ENCODE measurements at regions not wholly inside any gene's neighbourhood (a gene's known extent, or its start where the extent isn't known, plus 50 kb on each side); places are given as distances from the start of the nearest gene placed in this dataset.

GRCh38 chrX:20547611-20548051 is 280.9 kb upstream of the RPS6KA3 start:
- no peak overlapping the region for H2AFZ ChIP-seq (ENCODE audit: low read length)
- H4K20me1 ChIP-seq (ENCODE audit: insufficient read depth, low read length, poor library complexity, severe bottlenecking) = no peaks in the 10 kb centered on the region
- no peak overlapping the region for H3K4me3 ChIP-seq (ENCODE audit: low read length, poor library complexity, severe bottlenecking)
- H3K79me2 ChIP-seq (ENCODE audit: insufficient read depth, low read length) = no peaks in the 10 kb centered on the region
- H3K9me3 ChIP-seq (ENCODE audit: insufficient read depth, low read depth, low read length) = no peaks in the 10 kb centered on the region
- H3K4me1 ChIP-seq (ENCODE audit: insufficient read depth, low read length, poor library complexity, severe bottlenecking) = no peaks in the 10 kb centered on the region
- no peak overlapping the region for H3K9ac ChIP-seq (ENCODE audit: low read depth, low read length, poor library complexity, severe bottlenecking)
- no peaks in the 10 kb centered on the region for H3F3A ChIP-seq (ENCODE audit: low read depth)
- no peak overlapping the region for H3K4me2 ChIP-seq (ENCODE audit: low read depth, low read length, poor library complexity, severe bottlenecking)
- no peak for TF ChIP-seq EZH2phosphoT487 (IDR thresholded peaks at IDR 0.05; ENCODE audit: borderline replicate concordance)
- TF ChIP-seq, protein P1, sequence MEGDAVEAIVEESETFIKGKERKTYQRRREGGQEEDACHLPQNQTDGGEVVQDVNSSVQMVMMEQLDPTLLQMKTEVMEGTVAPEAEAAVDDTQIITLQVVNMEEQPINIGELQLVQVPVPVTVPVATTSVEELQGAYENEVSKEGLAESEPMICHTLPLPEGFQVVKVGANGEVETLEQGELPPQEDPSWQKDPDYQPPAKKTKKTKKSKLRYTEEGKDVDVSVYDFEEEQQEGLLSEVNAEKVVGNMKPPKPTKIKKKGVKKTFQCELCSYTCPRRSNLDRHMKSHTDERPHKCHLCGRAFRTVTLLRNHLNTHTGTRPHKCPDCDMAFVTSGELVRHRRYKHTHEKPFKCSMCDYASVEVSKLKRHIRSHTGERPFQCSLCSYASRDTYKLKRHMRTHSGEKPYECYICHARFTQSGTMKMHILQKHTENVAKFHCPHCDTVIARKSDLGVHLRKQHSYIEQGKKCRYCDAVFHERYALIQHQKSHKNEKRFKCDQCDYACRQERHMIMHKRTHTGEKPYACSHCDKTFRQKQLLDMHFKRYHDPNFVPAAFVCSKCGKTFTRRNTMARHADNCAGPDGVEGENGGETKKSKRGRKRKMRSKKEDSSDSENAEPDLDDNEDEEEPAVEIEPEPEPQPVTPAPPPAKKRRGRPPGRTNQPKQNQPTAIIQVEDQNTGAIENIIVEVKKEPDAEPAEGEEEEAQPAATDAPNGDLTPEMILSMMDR (conservative IDR thresholded peaks at IDR 0.05; ENCODE audit: low read length) = no peak
- H3K9me2 ChIP-seq (replicated peaks; ENCODE audit: low read depth, low read length) = no peaks in the 10 kb centered on the region
- H3K36me3 ChIP-seq (ENCODE audit: insufficient read depth, low read length) = no peaks in the 10 kb centered on the region
- H3K27me3 ChIP-seq (ENCODE audit: insufficient read depth, low read length, poor library complexity, severe bottlenecking) = no peaks in the 10 kb centered on the region

- Histone ChIP-seq H3K9ac (ENCODE audit: low read depth, low read length, poor library complexity, severe bottlenecking) (no peak overlapping the region), H3F3A (ENCODE audit: low read depth) (no peaks in the 10 kb centered on the region), H3K9me3 (ENCODE audit: insufficient read depth, low read depth, low read length) (no peaks in the 10 kb centered on the region), H3K9me2 (replicated peaks; ENCODE audit: low read depth, low read length) (no peaks in the 10 kb centered on the region), H3K4me2 (ENCODE audit: low read depth, low read length, poor library complexity, severe bottlenecking) (no peak overlapping the region), H4K20me1 (ENCODE audit: insufficient read depth, low read length, poor library complexity, severe bottlenecking) (no peaks in the 10 kb centered on the region), H3K4me1 (ENCODE audit: insufficient read depth, low read length, poor library complexity, severe bottlenecking) (no peaks in the 10 kb centered on the region), H2AFZ (ENCODE audit: low read length) (no peak overlapping the region), H3K36me3 (ENCODE audit: insufficient read depth, low read length) (no peaks in the 10 kb centered on the region), H3K27me3 (ENCODE audit: insufficient read depth, low read length, poor library complexity, severe bottlenecking) (no peaks in the 10 kb centered on the region), H3K79me2 (ENCODE audit: insufficient read depth, low read length) (no peaks in the 10 kb centered on the region), H3K4me3 (ENCODE audit: low read length, poor library complexity, severe bottlenecking) (no peak overlapping the region)
- TF ChIP-seq, protein P1 (conservative IDR thresholded peaks at IDR 0.05; ENCODE audit: low read length) = no peak
- no peak for TF ChIP-seq EZH2phosphoT487 (IDR thresholded peaks at IDR 0.05; ENCODE audit: borderline replicate concordance)
These were observed 278.8 kb upstream of the RPS6KA3 start for GRCh38 chrX:20545538-20545937.

DNA sequence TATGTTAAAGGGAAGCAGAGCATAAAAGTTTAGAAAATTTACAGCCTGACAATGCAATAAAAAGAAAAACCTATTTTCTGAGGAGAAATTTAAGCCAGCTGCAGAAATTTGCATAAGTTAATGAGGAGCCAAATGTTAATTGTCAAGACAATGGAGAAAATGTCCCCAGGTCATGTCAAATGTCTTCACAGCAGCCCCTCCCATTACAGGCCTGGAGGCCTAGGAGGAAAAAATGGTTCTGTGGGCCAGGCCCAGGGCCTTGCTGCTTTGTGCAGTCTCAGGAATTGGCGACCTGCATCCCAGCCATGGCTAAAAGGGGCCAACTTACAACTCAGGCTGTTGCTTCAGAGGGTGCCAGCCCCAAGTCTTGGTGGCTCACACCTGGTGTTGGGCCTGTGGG is 275.4 kb upstream of the RPS6KA3 start:
- no peak overlapping the region for H2AFZ ChIP-seq (ENCODE audit: low read length)
- H3F3A ChIP-seq (ENCODE audit: low read depth) = no peaks in the 10 kb centered on the region
- no peaks in the 10 kb centered on the region for H3K36me3 ChIP-seq (ENCODE audit: insufficient read depth, low read length)
- H3K79me2 ChIP-seq (ENCODE audit: insufficient read depth, low read length) = no peaks in the 10 kb centered on the region
- H3K9me3 ChIP-seq (ENCODE audit: insufficient read depth, low read depth, low read length) = no peaks in the 10 kb centered on the region
- no peaks in the 10 kb centered on the region for H3K9me2 ChIP-seq (replicated peaks; ENCODE audit: low read depth, low read length)
- no peak overlapping the region for H3K4me2 ChIP-seq (ENCODE audit: low read depth, low read length, poor library complexity, severe bottlenecking)
- no peaks in the 10 kb centered on the region for H3K27me3 ChIP-seq (ENCODE audit: insufficient read depth, low read length, poor library complexity, severe bottlenecking)
- TF ChIP-seq, protein P1 (conservative IDR thresholded peaks at IDR 0.05; ENCODE audit: low read length) = no peak
- TF ChIP-seq EZH2phosphoT487 (IDR thresholded peaks at IDR 0.05; ENCODE audit: borderline replicate concordance) = no peak
- no peaks in the 10 kb centered on the region for H4K20me1 ChIP-seq (ENCODE audit: insufficient read depth, low read length, poor library complexity, severe bottlenecking)
- no peaks in the 10 kb centered on the region for H3K4me1 ChIP-seq (ENCODE audit: insufficient read depth, low read length, poor library complexity, severe bottlenecking)
- no peak overlapping the region for H3K9ac ChIP-seq (ENCODE audit: low read depth, low read length, poor library complexity, severe bottlenecking)
- H3K4me3 ChIP-seq (ENCODE audit: low read length, poor library complexity, severe bottlenecking) = no peak overlapping the region
